Choroid plexus epithelial cell (primary cell): ENCODE measurements at regions not wholly inside any gene's neighbourhood (a gene's known extent, or its start where the extent isn't known, plus 50 kb on each side); places are given as distances from the start of the nearest gene placed in this dataset.

Experiments
- DNase-seq: peaks from one replicate; pipeline ENCODE4 v3.0.0-alpha.2; 2010; ENCODE audit warnings: low read depth
- H3K4me3 ChIP-seq: 2 replicates; pipeline ENCODE4 v1.5.1; 2011; ENCODE audit warnings: low read depth, mild to moderate bottlenecking, control low read depth, low read length, moderate library complexity
- CTCF ChIP-seq: conservative IDR thresholded peaks from 2 replicates; pipeline ENCODE4 v1.5.1; 2011; ENCODE audit warnings: low read depth, mild to moderate bottlenecking, control low read depth, inconsistent platforms, low read length, moderate library complexity

GRCh38 chrX:147847999-147848398 lies 63.7 kb upstream of the FMR1 start:
- TF ChIP-seq CTCF = no peak
- no peak overlapping the region for H3K4me3 ChIP-seq
- DNase-seq = no peak

- no peak for DNase-seq
- TF ChIP-seq CTCF = no peak
Measured at GRCh38 chrX:147848543-147849443, 62.9 kb upstream of the FMR1 start.

GRCh38 chrX:147850875-147851274 lies 60.8 kb upstream of the FMR1 start:
- no peak overlapping the region for H3K4me3 ChIP-seq
- no peak for DNase-seq
- no peak for TF ChIP-seq CTCF

More at GRCh38 chrX:147848543-147849443, 62.9 kb upstream of the FMR1 start:
- no peak overlapping the region for H3K4me3 ChIP-seq

- no peak for TF ChIP-seq CTCF
- DNase-seq = no peak
Measured at GRCh38 chrX:147853701-147854100, 58.0 kb upstream of the FMR1 start.

GRCh38 chrX:147859666-147860065 lies 52.1 kb upstream of the FMR1 start:
- no peak overlapping the region for H3K4me3 ChIP-seq
- no peak for DNase-seq
- TF ChIP-seq CTCF = no peak

More at GRCh38 chrX:147853701-147854100, 58.0 kb upstream of the FMR1 start:
- H3K4me3 ChIP-seq = no peak overlapping the region
